ENCODE measurements at regions not wholly inside any gene's neighbourhood (a gene's known extent, or its start where the extent isn't known, plus 50 kb on each side); places are given as distances from the start of the nearest gene placed in this dataset.

DNA sequence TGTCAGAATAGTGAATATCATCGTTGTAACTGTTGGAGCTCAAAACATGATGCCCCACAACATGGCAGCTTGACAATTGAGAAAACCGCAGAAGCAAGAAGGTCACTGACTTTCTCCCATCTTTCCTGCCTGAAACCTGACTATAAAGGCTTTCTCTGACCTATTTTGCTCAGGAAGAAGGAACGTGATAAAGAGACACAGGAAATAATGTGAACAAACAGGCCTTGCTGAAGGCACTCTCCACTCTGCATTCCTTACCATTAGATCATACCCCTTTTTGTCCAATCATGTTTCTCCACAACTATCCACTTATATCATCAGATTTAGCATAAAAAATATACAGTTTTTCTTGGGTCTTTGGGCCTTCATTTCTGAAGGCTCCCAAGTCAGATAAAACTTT, 916.8 kb downstream of the METTL15 start:
- Histone ChIP-seq H3K4me1 (ENCODE audit: insufficient read depth, insufficient read length) (no peaks in the 10 kb centered on the region), H3K9me3 (ENCODE audit: insufficient read depth, low read length) (peaks cover 11% of the 10 kb centered on the region), H3K4me3 (ENCODE audit: insufficient read length, low read depth) (no peak overlapping the region), H3K27me3 (ENCODE audit: insufficient read depth, insufficient read length) (no peaks in the 10 kb centered on the region), H3K9ac (ENCODE audit: insufficient read length, low read depth) (no peak overlapping the region), H3K36me3 (ENCODE audit: insufficient read depth, insufficient read length, low read length) (no peaks in the 10 kb centered on the region)
- no peak for DNase-seq (ENCODE audit: low read depth, low spot score)
- TF ChIP-seq SUZ12 (IDR thresholded peaks at IDR 0.05; ENCODE audit: extremely low read depth, insufficient read depth, insufficient read length), result no peak
- no peak for TF ChIP-seq YY1 (IDR thresholded peaks at IDR 0.05; ENCODE audit: insufficient read depth, insufficient read length)
- no peak for TF ChIP-seq ZNF274 (IDR thresholded peaks at IDR 0.05; ENCODE audit: low read depth, low read length)

GRCh38 chr11:29024386-29024785, 916.2 kb downstream of the METTL15 start:
- no peak overlapping the region for H3K4me3 ChIP-seq (ENCODE audit: insufficient read length, low read depth)

GRCh38 chr11:29023761-29024160, 915.6 kb downstream of the METTL15 start:
- no peak overlapping the region for H3K9ac ChIP-seq (ENCODE audit: insufficient read length, low read depth)
- no peak for DNase-seq (ENCODE audit: low read depth, low spot score)
- peaks cover 4% of the 10 kb centered on the region; the same call in 1 of the 2 replicates for H3K9me3 ChIP-seq (ENCODE audit: insufficient read depth, low read length)
- no peaks in the 10 kb centered on the region for H3K27me3 ChIP-seq (ENCODE audit: insufficient read depth, insufficient read length)
- TF ChIP-seq SUZ12 (IDR thresholded peaks at IDR 0.05; ENCODE audit: extremely low read depth, insufficient read depth, insufficient read length) (no peak), YY1 (IDR thresholded peaks at IDR 0.05; ENCODE audit: insufficient read depth, insufficient read length) (no peak), ZNF274 (IDR thresholded peaks at IDR 0.05; ENCODE audit: low read depth, low read length) (no peak)
- no peaks in the 10 kb centered on the region for H3K36me3 ChIP-seq (ENCODE audit: insufficient read depth, insufficient read length, low read length)
- H3K4me1 ChIP-seq (ENCODE audit: insufficient read depth, insufficient read length), result no peaks in the 10 kb centered on the region
- H3K4me3 ChIP-seq (ENCODE audit: insufficient read length, low read depth), result no peak overlapping the region

More at GRCh38 chr11:29024386-29024785, 916.2 kb downstream of the METTL15 start:
- no peak overlapping the region for H3K9ac ChIP-seq (ENCODE audit: insufficient read length, low read depth)
- peaks cover 10% of the 10 kb centered on the region; the same call in 1 of the 2 replicates for H3K9me3 ChIP-seq (ENCODE audit: insufficient read depth, low read length)
- H3K4me1 ChIP-seq (ENCODE audit: insufficient read depth, insufficient read length), result no peaks in the 10 kb centered on the region
- no peaks in the 10 kb centered on the region for H3K27me3 ChIP-seq (ENCODE audit: insufficient read depth, insufficient read length)
- TF ChIP-seq SUZ12 (IDR thresholded peaks at IDR 0.05; ENCODE audit: extremely low read depth, insufficient read depth, insufficient read length), result no peak
- no peak for TF ChIP-seq YY1 (IDR thresholded peaks at IDR 0.05; ENCODE audit: insufficient read depth, insufficient read length)
- TF ChIP-seq ZNF274 (IDR thresholded peaks at IDR 0.05; ENCODE audit: low read depth, low read length), result no peak
- H3K36me3 ChIP-seq (ENCODE audit: insufficient read depth, insufficient read length, low read length), result no peaks in the 10 kb centered on the region
- DNase-seq (ENCODE audit: low read depth, low spot score), result no peak

DNA sequence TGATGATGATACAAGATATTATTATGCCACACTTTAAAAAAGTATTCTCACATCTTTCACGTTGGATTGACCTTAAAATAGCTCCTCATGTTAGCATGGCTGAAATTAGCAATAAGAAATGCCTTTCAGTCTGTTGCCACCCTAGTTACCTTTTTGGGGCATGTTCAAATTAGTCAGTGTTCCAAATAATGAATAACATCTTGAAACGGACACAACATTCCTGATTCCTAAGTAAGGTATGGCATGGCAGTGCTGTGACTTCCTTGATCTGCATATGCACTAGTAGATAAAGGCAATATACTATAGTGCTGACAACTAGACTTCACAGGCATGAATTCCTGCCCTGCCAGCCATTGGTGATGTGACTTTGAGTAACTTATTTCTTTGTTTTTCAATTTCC, 914.5 kb downstream of the METTL15 start:
- H3K9ac ChIP-seq (ENCODE audit: insufficient read length, low read depth), result no peak overlapping the region
- no peaks in the 10 kb centered on the region for H3K4me1 ChIP-seq (ENCODE audit: insufficient read depth, insufficient read length)
- no peak overlapping the region for H3K4me3 ChIP-seq (ENCODE audit: insufficient read length, low read depth)
- H3K9me3 ChIP-seq (ENCODE audit: insufficient read depth, low read length), result no peaks in the 10 kb centered on the region
- DNase-seq (ENCODE audit: low read depth, low spot score), result no peak
- no peaks in the 10 kb centered on the region for H3K36me3 ChIP-seq (ENCODE audit: insufficient read depth, insufficient read length, low read length)
- TF ChIP-seq YY1 (IDR thresholded peaks at IDR 0.05; ENCODE audit: insufficient read depth, insufficient read length) (no peak), ZNF274 (IDR thresholded peaks at IDR 0.05; ENCODE audit: low read depth, low read length) (no peak), SUZ12 (IDR thresholded peaks at IDR 0.05; ENCODE audit: extremely low read depth, insufficient read depth, insufficient read length) (no peak)
- H3K27me3 ChIP-seq (ENCODE audit: insufficient read depth, insufficient read length), result no peaks in the 10 kb centered on the region

DNA sequence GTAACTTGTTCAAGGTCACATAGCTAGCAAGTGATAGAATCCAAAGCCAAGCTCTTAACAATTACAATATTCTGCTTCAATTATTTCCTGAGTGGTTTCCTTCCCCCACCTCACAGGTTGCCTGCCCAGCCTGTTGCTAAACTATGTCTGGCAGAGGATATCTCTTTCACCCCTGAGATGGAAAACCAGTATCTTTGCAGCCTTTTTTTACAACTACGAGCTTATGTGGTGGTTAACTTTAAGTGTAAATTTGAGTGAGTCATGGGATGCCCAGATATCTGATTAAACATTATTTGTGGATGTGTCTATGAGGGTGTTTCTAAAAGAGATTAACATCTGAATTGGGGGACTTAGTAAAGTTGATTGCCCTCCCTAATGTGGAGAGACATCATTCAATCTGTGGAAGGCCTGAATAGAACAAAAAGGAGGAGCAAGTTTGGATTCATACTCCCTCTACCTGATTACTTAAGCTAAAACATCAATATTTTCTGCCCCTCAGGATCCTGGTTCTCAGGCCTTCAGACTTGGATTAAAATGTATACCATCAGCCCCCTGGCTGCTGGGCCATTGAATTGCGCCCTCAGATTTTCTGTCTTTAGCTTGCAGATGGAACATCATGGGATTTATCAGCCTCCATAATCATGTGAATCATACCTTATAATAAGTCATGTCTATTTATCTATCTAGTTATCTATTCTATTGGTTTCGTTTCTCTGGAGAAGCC, 911.9 kb downstream of the METTL15 start:
- Histone ChIP-seq H3K36me3 (ENCODE audit: insufficient read depth, insufficient read length, low read length) (no peaks in the 10 kb centered on the region), H3K27me3 (ENCODE audit: insufficient read depth, insufficient read length) (no peaks in the 10 kb centered on the region), H3K4me3 (ENCODE audit: insufficient read length, low read depth) (no peak overlapping the region), H3K9ac (ENCODE audit: insufficient read length, low read depth) (no peak overlapping the region), H3K4me1 (ENCODE audit: insufficient read depth, insufficient read length) (no peaks in the 10 kb centered on the region), H3K9me3 (ENCODE audit: insufficient read depth, low read length) (no peaks in the 10 kb centered on the region)
- DNase-seq (ENCODE audit: low read depth, low spot score), result no peak
- TF ChIP-seq YY1 (IDR thresholded peaks at IDR 0.05; ENCODE audit: insufficient read depth, insufficient read length), result no peak
- no peak for TF ChIP-seq SUZ12 (IDR thresholded peaks at IDR 0.05; ENCODE audit: extremely low read depth, insufficient read depth, insufficient read length)
- no peak for TF ChIP-seq ZNF274 (IDR thresholded peaks at IDR 0.05; ENCODE audit: low read depth, low read length)

DNA sequence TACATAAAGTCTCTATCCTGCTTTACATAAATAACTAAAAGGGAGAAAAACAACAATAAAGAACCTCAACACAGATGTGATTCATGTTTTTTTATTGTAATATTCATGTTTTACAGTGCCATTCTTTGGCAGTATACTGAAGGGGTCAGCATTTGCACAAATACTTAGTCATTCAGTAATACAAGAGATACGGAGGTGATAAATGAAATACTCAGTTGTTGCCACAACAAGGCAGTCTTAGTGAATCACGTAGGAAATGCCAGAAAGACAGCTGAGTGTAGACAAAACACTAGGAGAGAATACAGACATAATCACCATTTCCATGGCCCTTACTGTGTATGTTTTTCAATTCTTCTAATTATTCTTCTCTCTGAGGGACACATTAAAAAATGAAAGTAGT, 910.4 kb downstream of the METTL15 start:
- no peaks in the 10 kb centered on the region for H3K27me3 ChIP-seq (ENCODE audit: insufficient read depth, insufficient read length)
- no peak overlapping the region for H3K4me3 ChIP-seq (ENCODE audit: insufficient read length, low read depth)
- no peaks in the 10 kb centered on the region for H3K36me3 ChIP-seq (ENCODE audit: insufficient read depth, insufficient read length, low read length)
- TF ChIP-seq SUZ12 (IDR thresholded peaks at IDR 0.05; ENCODE audit: extremely low read depth, insufficient read depth, insufficient read length), result no peak
- TF ChIP-seq YY1 (IDR thresholded peaks at IDR 0.05; ENCODE audit: insufficient read depth, insufficient read length), result no peak
- no peak for TF ChIP-seq ZNF274 (IDR thresholded peaks at IDR 0.05; ENCODE audit: low read depth, low read length)
- H3K9ac ChIP-seq (ENCODE audit: insufficient read length, low read depth), result no peak overlapping the region
- H3K4me1 ChIP-seq (ENCODE audit: insufficient read depth, insufficient read length), result no peaks in the 10 kb centered on the region
- no peak for DNase-seq (ENCODE audit: low read depth, low spot score)
- no peaks in the 10 kb centered on the region for H3K9me3 ChIP-seq (ENCODE audit: insufficient read depth, low read length)

DNA sequence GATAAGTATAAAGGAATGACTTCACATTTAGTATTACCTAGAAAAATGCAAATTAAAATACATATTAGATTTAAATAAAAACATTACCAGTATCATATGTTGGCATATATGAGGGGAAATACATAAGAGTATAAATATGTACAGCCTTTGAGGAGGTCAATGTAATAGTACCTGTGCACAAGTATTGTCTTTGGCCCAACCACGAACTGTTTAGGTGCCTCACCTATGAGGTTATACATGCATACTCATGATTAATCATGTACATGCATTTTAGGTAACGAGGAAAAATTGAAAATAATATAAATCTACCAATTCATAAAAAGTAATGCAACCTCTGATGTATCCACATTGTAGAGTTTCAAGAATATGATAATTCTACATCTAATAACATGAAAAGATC, 909.8 kb downstream of the METTL15 start:
- Histone ChIP-seq H3K27me3 (ENCODE audit: insufficient read depth, insufficient read length) (no peaks in the 10 kb centered on the region), H3K4me1 (ENCODE audit: insufficient read depth, insufficient read length) (no peaks in the 10 kb centered on the region), H3K4me3 (ENCODE audit: insufficient read length, low read depth) (no peak overlapping the region), H3K9ac (ENCODE audit: insufficient read length, low read depth) (no peak overlapping the region), H3K36me3 (ENCODE audit: insufficient read depth, insufficient read length, low read length) (no peaks in the 10 kb centered on the region), H3K9me3 (ENCODE audit: insufficient read depth, low read length) (no peaks in the 10 kb centered on the region)
- DNase-seq (ENCODE audit: low read depth, low spot score), result no peak
- no peak for TF ChIP-seq SUZ12 (IDR thresholded peaks at IDR 0.05; ENCODE audit: extremely low read depth, insufficient read depth, insufficient read length)
- no peak for TF ChIP-seq YY1 (IDR thresholded peaks at IDR 0.05; ENCODE audit: insufficient read depth, insufficient read length)
- no peak for TF ChIP-seq ZNF274 (IDR thresholded peaks at IDR 0.05; ENCODE audit: low read depth, low read length)

All from NT2/D1 (cell line).